ENCODE measurements at regions not wholly inside any gene's neighbourhood (a gene's known extent, or its start where the extent isn't known, plus 50 kb on each side); places are given as distances from the start of the nearest gene placed in this dataset.

DNA sequence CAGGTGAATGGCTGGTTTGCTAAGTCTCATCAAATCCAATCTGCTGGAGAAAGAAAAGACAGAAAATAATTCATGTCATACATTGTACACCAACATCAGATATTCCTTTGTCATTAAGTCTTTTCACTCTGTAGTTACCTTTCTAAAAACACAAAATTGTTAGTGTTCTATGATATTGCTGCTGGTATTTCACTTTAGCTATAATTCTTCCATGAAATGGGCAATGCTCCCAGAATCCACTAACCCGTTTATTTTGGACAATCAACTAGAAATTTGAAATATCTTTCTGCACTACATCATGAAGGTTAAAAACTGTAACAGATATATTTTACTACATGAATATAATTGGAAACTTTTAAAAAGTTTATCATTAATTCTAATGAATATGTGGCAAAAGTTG, 181.3 kb downstream of the C7orf25 start:
- no CpG with 5 or more reads among the region's 1 CpG for WGBS (ENCODE audit: insufficient coverage)
- no peaks in the 10 kb centered on the region for H3K9me3 Mint-ChIP-seq
- no peak overlapping the region for H3K4me3 Mint-ChIP-seq
- no peaks in the 10 kb centered on the region for H3K4me1 Mint-ChIP-seq
- no peak overlapping the region for H3K27ac Mint-ChIP-seq
- H3K27ac ChIP-seq (ENCODE audit: low read length): no peak overlapping the region
- peaks cover 0 to 5% of the 10 kb centered on the region in 2 donors for H3K27me3 Mint-ChIP-seq
- POLR2A ChIA-PET: no interaction called here
- DNase-seq: no peak
- no peak overlapping the region for H3K4me3 ChIP-seq (ENCODE audit: control insufficient read depth in 1 of 2, extremely low read depth in 1 of 2, low read length in 1 of 2)
- no peaks in the 10 kb centered on the region for H3K4me1 ChIP-seq (ENCODE audit: control insufficient read depth in 1 of 2, extremely low read depth in 1 of 2, insufficient read depth in 2 of 2, low read length in 2 of 2)
- H3K27me3 ChIP-seq (replicated peaks in 1 of 2; ENCODE audit: control insufficient read depth in 2 of 2, extremely low read depth in 1 of 2, insufficient read depth in 2 of 2, low read length in 1 of 2): no peaks in the 10 kb centered on the region
- H3K9me3 ChIP-seq: no peaks in the 10 kb centered on the region
- CTCF ChIA-PET: no interaction called here
- no peaks in the 10 kb centered on the region for H3K36me3 ChIP-seq (ENCODE audit: control insufficient read depth in 2 of 2, extremely low read depth in 1 of 2, insufficient read depth in 1 of 2, low read length in 1 of 2)
- no peaks in the 10 kb centered on the region for H3K36me3 Mint-ChIP-seq
- ATAC-seq (replicated peaks in 1 of 4): no peak

DNA sequence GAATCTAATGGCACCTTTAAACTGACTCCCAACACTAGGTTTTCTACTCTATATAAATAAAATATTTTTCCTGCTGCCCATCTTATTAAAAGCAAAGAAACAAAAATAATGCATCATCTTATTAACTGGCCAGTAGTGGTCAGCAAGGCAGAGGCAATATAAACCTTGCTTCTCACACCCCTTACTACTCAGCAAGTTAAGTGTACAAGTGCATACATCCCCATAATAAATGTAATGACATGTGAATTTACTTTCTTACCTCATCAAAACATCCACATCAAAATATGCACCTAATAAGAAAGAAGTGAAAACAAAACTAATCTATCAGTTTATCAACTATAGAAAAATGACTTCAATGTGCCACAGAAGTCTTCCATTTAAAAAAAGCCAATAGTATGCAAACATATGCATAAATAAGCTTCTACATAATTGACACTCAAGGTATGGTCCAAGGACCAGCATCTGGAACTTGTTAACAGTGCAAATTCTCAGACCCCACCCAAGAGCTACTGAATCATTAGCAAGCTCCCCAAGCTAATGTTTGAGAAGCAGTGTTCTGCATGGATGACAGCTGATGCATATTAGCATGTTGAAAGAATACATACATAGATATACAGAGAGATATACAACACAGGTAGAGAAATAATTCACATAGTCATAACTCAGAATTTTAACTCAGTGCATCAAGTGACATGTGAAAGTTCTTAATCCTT, 182.7 kb downstream of the C7orf25 start:
- Mint-ChIP-seq H3K4me1 (no peaks in the 10 kb centered on the region), H3K4me3 (no peak overlapping the region), H3K27me3 (peaks cover 0 to 5% of the 10 kb centered on the region in 2 donors), H3K27ac (no peak overlapping the region), H3K36me3 (no peaks in the 10 kb centered on the region), H3K9me3 (no peaks in the 10 kb centered on the region)
- no peaks in the 10 kb centered on the region for H3K9me3 ChIP-seq
- H3K4me3 ChIP-seq (ENCODE audit: control insufficient read depth in 1 of 2, extremely low read depth in 1 of 2, low read length in 1 of 2): no peak overlapping the region
- H3K36me3 ChIP-seq (ENCODE audit: control insufficient read depth in 2 of 2, extremely low read depth in 1 of 2, insufficient read depth in 1 of 2, low read length in 1 of 2): no peaks in the 10 kb centered on the region
- ATAC-seq (replicated peaks in 1 of 4) (no peak), DNase-seq (no peak)
- no peak overlapping the region for H3K27ac ChIP-seq (ENCODE audit: low read length)
- no peaks in the 10 kb centered on the region for H3K27me3 ChIP-seq (replicated peaks in 1 of 2; ENCODE audit: control insufficient read depth in 2 of 2, extremely low read depth in 1 of 2, insufficient read depth in 2 of 2, low read length in 1 of 2)
- CTCF ChIA-PET: no interaction called here
- POLR2A ChIA-PET: no interaction called here
- H3K4me1 ChIP-seq (ENCODE audit: control insufficient read depth in 1 of 2, extremely low read depth in 1 of 2, insufficient read depth in 2 of 2, low read length in 2 of 2): no peaks in the 10 kb centered on the region

DNA sequence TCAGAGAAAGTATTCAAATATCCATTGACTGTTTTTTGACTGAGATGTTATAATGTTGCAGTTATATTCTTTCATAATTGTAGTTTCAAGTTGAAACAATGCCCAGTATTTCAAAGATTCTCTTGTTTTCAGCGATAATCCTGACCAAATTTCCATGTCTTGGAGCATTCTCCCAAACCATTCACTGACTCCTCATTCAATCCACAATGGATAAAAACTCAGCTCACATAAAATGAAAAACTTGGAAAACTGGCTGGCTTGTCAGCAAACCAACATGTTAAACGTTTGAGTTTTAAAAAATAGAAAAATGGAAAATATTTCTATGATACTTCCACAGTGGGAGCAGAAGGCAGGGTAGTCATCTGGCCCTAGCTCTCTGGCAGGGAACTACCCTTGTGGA, 184.4 kb downstream of the C7orf25 start:
- no peaks in the 10 kb centered on the region for H3K9me3 ChIP-seq
- WGBS (ENCODE audit: insufficient coverage): 67% methylated on average over 1 of the region's 2 CpGs
- H3K4me3 ChIP-seq (ENCODE audit: control insufficient read depth in 1 of 2, extremely low read depth in 1 of 2, low read length in 1 of 2): no peak overlapping the region
- Mint-ChIP-seq H3K4me1 (no peaks in the 10 kb centered on the region), H3K36me3 (no peaks in the 10 kb centered on the region), H3K4me3 (no peak overlapping the region), H3K9me3 (no peaks in the 10 kb centered on the region), H3K27ac (no peak overlapping the region), H3K27me3 (peaks cover 0 to 2% of the 10 kb centered on the region in 2 donors)
- ChIA-PET CTCF (no interaction called here), POLR2A (interaction anchor here in 1 of 2 donors (0.5 kb wide), 1 partner anchor 106 kb away, joined by 3 read pairs; no protein-coding TSS in a partner anchor)
- no peak overlapping the region for H3K27ac ChIP-seq (ENCODE audit: low read length)
- no peak for DNase-seq
- ATAC-seq (replicated peaks in 1 of 4): no peak
- H3K27me3 ChIP-seq (replicated peaks in 1 of 2; ENCODE audit: control insufficient read depth in 2 of 2, extremely low read depth in 1 of 2, insufficient read depth in 2 of 2, low read length in 1 of 2): no peaks in the 10 kb centered on the region
- no peaks in the 10 kb centered on the region for H3K4me1 ChIP-seq (ENCODE audit: control insufficient read depth in 1 of 2, extremely low read depth in 1 of 2, insufficient read depth in 2 of 2, low read length in 2 of 2)
- no peaks in the 10 kb centered on the region for H3K36me3 ChIP-seq (ENCODE audit: control insufficient read depth in 2 of 2, extremely low read depth in 1 of 2, insufficient read depth in 1 of 2, low read length in 1 of 2)

DNA sequence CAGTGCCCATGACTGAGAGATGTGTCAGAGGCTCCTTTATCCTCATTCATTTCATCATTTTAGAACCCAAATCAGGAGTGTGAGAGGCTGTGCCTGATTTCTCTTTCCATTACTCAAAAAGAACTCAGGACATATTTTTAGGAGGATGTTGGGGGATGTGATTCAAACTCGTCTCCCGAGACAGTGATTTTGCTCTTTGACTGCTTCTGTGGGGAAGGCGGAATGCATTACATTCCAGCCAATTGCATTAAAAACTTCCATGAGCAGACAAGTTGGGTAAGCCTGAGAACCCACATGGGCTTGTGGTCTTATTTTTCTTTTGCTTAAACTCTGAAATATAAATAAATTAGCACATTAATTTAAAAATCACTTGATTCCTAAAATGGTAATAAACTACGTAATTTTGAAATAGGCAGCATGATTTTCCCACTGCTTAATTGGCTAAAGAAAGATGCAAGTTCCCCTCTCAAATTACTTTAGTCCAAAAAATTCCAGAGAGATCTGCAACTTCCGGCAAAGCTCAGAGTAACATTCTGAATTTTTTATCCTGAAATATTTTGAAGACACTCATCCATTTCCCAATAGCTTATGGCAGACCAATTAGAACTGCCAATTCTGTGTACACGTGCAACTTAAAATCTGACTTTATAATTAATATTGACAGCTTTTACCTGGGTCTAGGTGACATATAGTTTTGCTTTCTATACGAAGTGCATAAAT, 185.6 kb downstream of the C7orf25 start:
- no peaks in the 10 kb centered on the region for H3K36me3 ChIP-seq (ENCODE audit: control insufficient read depth in 2 of 2, extremely low read depth in 1 of 2, insufficient read depth in 1 of 2, low read length in 1 of 2)
- H3K4me1 ChIP-seq (ENCODE audit: control insufficient read depth in 1 of 2, extremely low read depth in 1 of 2, insufficient read depth in 2 of 2, low read length in 2 of 2): no peaks in the 10 kb centered on the region
- H3K27ac ChIP-seq (ENCODE audit: low read length): no peak overlapping the region
- H3K27me3 Mint-ChIP-seq: peaks cover 2 to 4% of the 10 kb centered on the region in 2 donors
- no peak overlapping the region for H3K4me3 ChIP-seq (ENCODE audit: control insufficient read depth in 1 of 2, extremely low read depth in 1 of 2, low read length in 1 of 2)
- DNase-seq (no peak), ATAC-seq (replicated peaks in 1 of 4) (no peak)
- no peaks in the 10 kb centered on the region for H3K9me3 ChIP-seq
- H3K4me3 Mint-ChIP-seq: no peak overlapping the region
- H3K27ac Mint-ChIP-seq: no peak overlapping the region
- POLR2A ChIA-PET: no interaction called here
- no peaks in the 10 kb centered on the region for H3K27me3 ChIP-seq (replicated peaks in 1 of 2; ENCODE audit: control insufficient read depth in 2 of 2, extremely low read depth in 1 of 2, insufficient read depth in 2 of 2, low read length in 1 of 2)
- CTCF ChIA-PET: no interaction called here
- no peaks in the 10 kb centered on the region for H3K36me3 Mint-ChIP-seq
- no peaks in the 10 kb centered on the region for H3K9me3 Mint-ChIP-seq
- no peaks in the 10 kb centered on the region for H3K4me1 Mint-ChIP-seq
- 100% methylated on average over 1 of the region's 7 CpGs for WGBS (ENCODE audit: insufficient coverage)

DNA sequence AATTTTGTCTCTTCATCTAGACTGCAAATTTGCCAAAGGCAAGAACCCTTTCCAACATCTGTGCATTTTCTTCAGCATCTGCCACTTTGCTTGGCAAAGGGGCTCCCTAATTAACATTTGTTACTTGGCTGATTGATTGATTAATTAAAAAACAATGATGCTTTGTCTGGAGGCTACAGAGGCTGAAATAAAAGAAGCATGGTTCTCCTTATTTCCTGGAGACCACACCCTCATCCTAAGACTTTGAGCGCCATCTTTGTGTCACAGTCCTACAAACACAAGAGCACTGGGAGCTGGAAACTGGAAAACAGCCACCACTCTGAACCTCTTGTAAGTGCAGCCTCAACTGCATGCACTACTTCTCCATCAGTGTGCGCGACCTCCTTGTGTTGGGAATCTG, 189.2 kb downstream of the C7orf25 start:
- H3K4me1 ChIP-seq (ENCODE audit: control insufficient read depth in 1 of 2, extremely low read depth in 1 of 2, insufficient read depth in 2 of 2, low read length in 2 of 2): no peaks in the 10 kb centered on the region
- Mint-ChIP-seq H3K4me3 (no peak overlapping the region), H3K9me3 (peaks cover 0 to 10% (median 5%) of the 10 kb centered on the region in 3 donors), H3K4me1 (no peaks in the 10 kb centered on the region), H3K27ac (no peak overlapping the region), H3K36me3 (no peaks in the 10 kb centered on the region), H3K27me3 (peaks cover under 1 to 10% of the 10 kb centered on the region in 2 donors)
- ChIA-PET CTCF (interaction anchor here in 1 of 2 donors (0.6 kb wide), 1 partner anchor 581 kb away, joined by 3 read pairs; no protein-coding TSS in a partner anchor), POLR2A (no interaction called here)
- no peak for DNase-seq
- no peak overlapping the region for H3K4me3 ChIP-seq (ENCODE audit: control insufficient read depth in 1 of 2, extremely low read depth in 1 of 2, low read length in 1 of 2)
- no peaks in the 10 kb centered on the region for H3K36me3 ChIP-seq (ENCODE audit: control insufficient read depth in 2 of 2, extremely low read depth in 1 of 2, insufficient read depth in 1 of 2, low read length in 1 of 2)
- no peak for ATAC-seq (replicated peaks in 1 of 4)
- WGBS (ENCODE audit: insufficient coverage): 78% methylated on average over 1 of the region's 3 CpGs
- no peak overlapping the region for H3K27ac ChIP-seq (ENCODE audit: low read length)
- no peaks in the 10 kb centered on the region for H3K9me3 ChIP-seq
- H3K27me3 ChIP-seq (replicated peaks in 1 of 2; ENCODE audit: control insufficient read depth in 2 of 2, extremely low read depth in 1 of 2, insufficient read depth in 2 of 2, low read length in 1 of 2): no peaks in the 10 kb centered on the region

DNA sequence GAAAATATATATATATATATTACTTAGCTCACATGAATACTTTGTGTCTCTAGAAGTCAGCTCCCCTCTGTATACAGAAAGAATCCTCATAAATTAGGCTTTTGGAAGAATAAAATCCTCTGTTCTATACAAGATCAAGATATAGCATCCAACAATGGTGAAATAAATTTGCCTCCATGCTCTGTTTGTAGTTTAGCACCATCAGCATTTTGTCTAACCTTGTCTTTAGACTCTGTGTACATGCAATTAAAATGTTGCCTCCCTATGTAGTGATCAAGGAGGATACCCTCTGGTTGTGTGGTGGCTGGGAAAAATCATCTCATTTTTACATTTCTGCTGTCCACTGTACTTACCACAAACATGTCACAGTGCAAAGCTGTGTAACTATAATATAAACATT, 189.7 kb downstream of the C7orf25 start:
- no peak overlapping the region for H3K27ac ChIP-seq (ENCODE audit: low read length)
- no peak for ATAC-seq (replicated peaks in 1 of 4)
- H3K36me3 Mint-ChIP-seq: no peaks in the 10 kb centered on the region
- no peaks in the 10 kb centered on the region for H3K4me1 Mint-ChIP-seq
- H3K4me3 Mint-ChIP-seq: no peak overlapping the region
- no peaks in the 10 kb centered on the region for H3K27me3 ChIP-seq (replicated peaks in 1 of 2; ENCODE audit: control insufficient read depth in 2 of 2, extremely low read depth in 1 of 2, insufficient read depth in 2 of 2, low read length in 1 of 2)
- POLR2A ChIA-PET: no interaction called here
- no peaks in the 10 kb centered on the region for H3K4me1 ChIP-seq (ENCODE audit: control insufficient read depth in 1 of 2, extremely low read depth in 1 of 2, insufficient read depth in 2 of 2, low read length in 2 of 2)
- CTCF ChIA-PET: interaction anchor here in 1 of 2 donors (0.6 kb wide), 1 partner anchor 581 kb away, joined by 3 read pairs; no protein-coding TSS in a partner anchor
- H3K27ac Mint-ChIP-seq: no peak overlapping the region
- DNase-seq: no peak
- peaks cover 0 to 13% of the 10 kb centered on the region in 2 donors for H3K27me3 Mint-ChIP-seq
- H3K36me3 ChIP-seq (ENCODE audit: control insufficient read depth in 2 of 2, extremely low read depth in 1 of 2, insufficient read depth in 1 of 2, low read length in 1 of 2): no peaks in the 10 kb centered on the region
- H3K9me3 Mint-ChIP-seq: peaks cover 0 to 15% (median 5%) of the 10 kb centered on the region in 3 donors
- H3K4me3 ChIP-seq (ENCODE audit: control insufficient read depth in 1 of 2, extremely low read depth in 1 of 2, low read length in 1 of 2): no peak overlapping the region
- H3K9me3 ChIP-seq: no peaks in the 10 kb centered on the region

Data from T-cell (primary cell).